K562 (cell line): ENCODE measurements at regions not wholly inside any gene's neighbourhood (a gene's known extent, or its start where the extent isn't known, plus 50 kb on each side); places are given as distances from the start of the nearest gene placed in this dataset.

Experiments used
- ATAC-seq: fragments of 200-7000 bp; cut with Tn5 transposase; 3 replicates; pipeline ENCODE4 v1.9.1; 2020; ENCODE audit warnings: moderate library complexity
- BruUV-seq: library from RNA; stranded (reverse); fragments of 400-500 nt; replicated peaks from 2 replicates; lab custom pipeline; 2021; lab: Mats Ljungman, UMichigan
- CTCF ChIA-PET: fragments of 300-600 bp; formaldehyde crosslinking; extraction: SDS; loops from one replicate; lab custom pipeline; 2021; ENCODE audit warnings: low intra/inter-chr PET ratio; lab: Yijun Ruan, JAX
- POLR2A ChIA-PET: fragments of 300-600, 350-650 bp; sonication (Branson Sonifier 250); formaldehyde crosslinking; extraction: SDS; loops from one replicate; lab custom pipeline; 2021; ENCODE audit warnings: antibody characterized with exemption, inconsistent platforms; lab: Yijun Ruan, JAX
- DNase-seq, 4 experiments: peaks; one replicate each; pipeline versions ENCODE4 v3.0.0 to v3.0.0-alpha.2; 2011 to 2018; ENCODE audit warnings: low spot score in 3 of 4, mixed read lengths in 3 of 4; ENCODE audit errors: extremely low read depth in 1 of 4
- FAIRE-seq: peaks from 2 replicates; lab custom pipeline; 2011; peaks lifted over from hg19 to GRCh38; lab: Jason Lieb, UNC
- H2AFZ ChIP-seq: 2 replicates; pipeline ENCODE4 v1.6.0; 2011; ENCODE audit warnings: low read depth, low read length, control low read depth, inconsistent platforms
- H3K27ac ChIP-seq: fragments of 200-600 bp; 3 replicates; pipeline ENCODE4 v1.8.0; 2011; ENCODE audit warnings: low read depth, mild to moderate bottlenecking, control low read depth, inconsistent platforms, low read length, moderate library complexity, mixed read lengths; ENCODE audit errors: extremely low read depth
- H3K27me3 ChIP-seq, 2 experiments: fragments of 300-600 bp in 1 of 2; 2 replicates in 1 of 2; 3 replicates in 1 of 2; pipeline versions ENCODE4 v1.6.0 to v1.8.0; 2011; ENCODE audit warnings: inconsistent platforms in 2 of 2, low read length in 2 of 2, mild to moderate bottlenecking in 1 of 2, mixed read lengths in 1 of 2, moderate library complexity in 1 of 2; ENCODE audit not compliant: control insufficient read depth in 2 of 2, insufficient read depth in 2 of 2
- H3K36me3 ChIP-seq: fragments of 300-600 bp; 3 replicates; pipeline ENCODE4 v1.8.0; 2011; ENCODE audit warnings: mild to moderate bottlenecking, low read length, inconsistent platforms; ENCODE audit not compliant: control insufficient read depth, insufficient read depth
- H3K4me1 ChIP-seq, 2 experiments: fragments of 200-600 bp in 1 of 2; replicated peaks in 1 of 2; 2 replicates in 1 of 2; 3 replicates in 1 of 2; pipeline versions ENCODE4 v1.5.1 to v1.8.0; 2011; ENCODE audit warnings: inconsistent platforms in 2 of 2, low read length in 2 of 2, mild to moderate bottlenecking in 1 of 2, mixed read lengths in 1 of 2, moderate library complexity in 1 of 2; ENCODE audit not compliant: control insufficient read depth in 2 of 2, insufficient read depth in 2 of 2
- H3K4me2 ChIP-seq: 2 replicates; pipeline ENCODE4 v1.6.1; 2011; ENCODE audit warnings: low read length, control low read depth, inconsistent platforms, mixed read lengths; ENCODE audit not compliant: insufficient read depth
- H3K4me3 ChIP-seq: fragments of 200-600 bp; sonication (generic), shearing (Covaris generic); 2 replicates; pipeline ENCODE4 v1.5.1; 2016; ENCODE audit warnings: control low read depth, inconsistent platforms
- H3K79me2 ChIP-seq: fragments of 200-600 bp; 3 replicates; pipeline ENCODE4 v1.8.0; 2011; ENCODE audit warnings: low read length, inconsistent platforms; ENCODE audit not compliant: control insufficient read depth, insufficient read depth
- H3K9ac ChIP-seq, 2 experiments: 2 replicates each; pipeline versions ENCODE4 v1.6.0 to v1.6.1; 2011; ENCODE audit warnings: low read depth in 2 of 2, low read length in 2 of 2, control low read depth in 1 of 2, inconsistent platforms in 1 of 2, mild to moderate bottlenecking in 1 of 2, mixed read lengths in 1 of 2; ENCODE audit not compliant: insufficient read depth in 1 of 2
- H3K9me1 ChIP-seq: one replicate; pipeline ENCODE4 v1.6.0; 2011; ENCODE audit warnings: inconsistent platforms, mild to moderate bottlenecking, low read length, moderate library complexity; ENCODE audit not compliant: control insufficient read depth, insufficient read depth
- H3K9me3 ChIP-seq: replicated peaks from 2 replicates; pipeline ENCODE4 v1.5.1; 2011; ENCODE audit warnings: low read depth, low read length, inconsistent platforms; ENCODE audit not compliant: control insufficient read depth, insufficient read depth
- H4K20me1 ChIP-seq: replicated peaks from 2 replicates; pipeline ENCODE4 v1.6.1; 2011; ENCODE audit warnings: low read length, inconsistent platforms, mixed read lengths; ENCODE audit not compliant: control insufficient read depth, insufficient read depth
- ADNP ChIP-seq: fragments of 200-800 bp; sonication (Bioruptor generic); IDR thresholded peaks from 2 replicates; pipeline ENCODE4 v1.6.1; 2016; ENCODE audit warnings: missing genetic modification characterization, missing compliant biosample characterization
- CBFA2T3 ChIP-seq: fragments of 450-650 bp; IDR thresholded peaks from 2 replicates; pipeline ENCODE4 v1.6.1; 2017
- CBX8 ChIP-seq: fragments of 200-600 bp; sonication (generic); IDR thresholded peaks from 2 replicates; pipeline ENCODE4 v1.6.1; 2012; ENCODE audit warnings: borderline replicate concordance, mixed run types, low read depth, mild to moderate bottlenecking, moderate library complexity, mixed read lengths, low read length, control low read depth, inconsistent platforms; ENCODE audit not compliant: poor library complexity, severe bottlenecking; ENCODE audit errors: extremely low read depth
- EP400 ChIP-seq: fragments of 450-650 bp; IDR thresholded peaks from 2 replicates; pipeline ENCODE4 v1.6.1; 2017; ENCODE audit warnings: antibody characterized with exemption, mild to moderate bottlenecking, moderate library complexity
- HCFC1 ChIP-seq: IDR thresholded peaks from 2 replicates; pipeline ENCODE4 v1.6.1; 2012; ENCODE audit warnings: low read depth, low read length, improper control_type of control experiment
- KAT2B ChIP-seq: IDR thresholded peaks from one replicate; pipeline ENCODE4 v1.6.1; 2012; ENCODE audit warnings: low read depth, mild to moderate bottlenecking, control low read depth, inconsistent platforms, low read length, moderate library complexity
- KAT7 ChIP-seq: sonication (generic); formaldehyde crosslinking; IDR thresholded peaks from 2 replicates; pipeline ENCODE4 v1.8.0; 2022; ENCODE audit warnings: missing genetic modification reagents, mild to moderate bottlenecking, borderline replicate concordance
- KDM1A ChIP-seq, 2 experiments: fragments of 450-650 bp; IDR thresholded peaks; 2 replicates each; pipeline ENCODE4 v1.6.1; 2016; ENCODE audit warnings: mild to moderate bottlenecking in 2 of 2
- POLR2B ChIP-seq: fragments of 450-650 bp; IDR thresholded peaks from 2 replicates; pipeline ENCODE4 v1.6.1; 2018; ENCODE audit warnings: low read depth; ENCODE audit not compliant: partially characterized antibody
- POLR2H ChIP-seq: IDR thresholded peaks from 2 replicates; pipeline ENCODE4 v1.6.1; 2016; ENCODE audit warnings: missing genetic modification characterization, low read depth, mild to moderate bottlenecking, control low read depth, missing compliant biosample characterization, moderate library complexity
- POU5F1 ChIP-seq: fragments of 150-350 bp; IDR thresholded peaks from 2 replicates; pipeline ENCODE4 v1.6.1; 2014; ENCODE audit warnings: borderline replicate concordance, low read length, low read depth, mild to moderate bottlenecking; ENCODE audit not compliant: partially characterized antibody
- RCOR1 ChIP-seq, 2 experiments: IDR thresholded peaks; 2 replicates each; pipeline ENCODE4 v1.6.1; 2012; ENCODE audit warnings: low read depth in 2 of 2, low read length in 2 of 2, borderline replicate concordance in 1 of 2, improper control_type of control experiment in 1 of 2
- STAT5A ChIP-seq: IDR thresholded peaks from 2 replicates; pipeline ENCODE4 v1.6.1; 2012; ENCODE audit warnings: low read length, inconsistent platforms, borderline replicate concordance
- TAF15 ChIP-seq: fragments of 200-400 bp; formaldehyde crosslinking; IDR thresholded peaks from 2 replicates; pipeline ENCODE4 v1.6.1; 2017; ENCODE audit warnings: mild to moderate bottlenecking, low read depth, low read length, moderate library complexity
- XRCC4 ChIP-seq: IDR thresholded peaks from one replicate; pipeline ENCODE4 v1.6.1; 2011; ENCODE audit not compliant: insufficient read depth, insufficient read length; ENCODE audit errors: extremely low read depth
- ZNF232 ChIP-seq: sonication (generic); formaldehyde crosslinking; IDR thresholded peaks from 2 replicates; pipeline ENCODE4 v1.8.0; 2022; ENCODE audit warnings: mild to moderate bottlenecking, missing genetic modification reagents
- ZNF780A ChIP-seq: fragments of 250-450 bp; sonication (Bioruptor Pico); IDR thresholded peaks from 2 replicates; pipeline ENCODE4 v1.5.0; 2021; ENCODE audit warnings: mild to moderate bottlenecking
- WGBS: fragments of 100-300 bp; shearing (Covaris generic); methylation state at CpG from one replicate; pipeline ENCODE4 v1.1.6; 2016; ENCODE audit warnings: low coverage, mixed read lengths; ENCODE audit not compliant: insufficient coverage; ENCODE audit errors: missing lambda C conversion rate; 5-methylcytosine and 5-hydroxymethylcytosine counted together
- in situ Hi-C: fragments of 300-500 bp; cut with MboI; formaldehyde crosslinking; loops from 4 replicates; pipeline ENCODE4 v1.15.0; 2018; ENCODE audit warnings: inconsistent platforms, mixed read lengths
- intact Hi-C: fragments of 100-400 bp; cut with micrococcal nuclease; formaldehyde crosslinking; loops from 2 replicates; pipeline ENCODE4 v1.14.2; 2022
- TF ChIP-seq, protein P1 (sequence below): fragments of 250-450 bp; sonication (Bioruptor Pico); IDR thresholded peaks from 2 replicates; pipeline ENCODE4 v1.4.0; 2020; ENCODE audit warnings: borderline replicate concordance

DNA sequence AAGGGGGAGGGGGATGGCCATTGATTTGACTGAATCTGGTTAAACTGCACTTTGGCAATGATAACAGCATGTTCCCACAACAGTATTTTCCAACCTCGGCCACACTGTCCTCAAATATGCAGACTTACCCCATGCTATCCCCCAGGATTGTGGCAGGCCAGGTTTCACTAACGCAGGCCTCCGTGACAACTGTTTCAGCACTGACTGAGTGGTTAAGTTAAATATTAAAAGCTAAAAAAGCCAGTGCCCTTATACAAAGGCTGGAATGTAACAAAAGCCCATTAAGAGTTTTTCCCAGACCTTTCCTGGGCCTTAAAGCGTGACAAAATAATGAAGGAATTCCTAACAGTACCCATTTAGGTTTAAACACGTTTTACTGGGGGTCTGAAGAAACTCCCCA lies 202.9 kb downstream of the USP25 start:
- Histone ChIP-seq H3K4me1 (no peaks in the 10 kb centered on the region), H3K9me3 (no peaks in the 10 kb centered on the region), H3K4me2 (no peak overlapping the region), H3K9ac (no peak overlapping the region), H4K20me1 (no peaks in the 10 kb centered on the region), H3K27ac (no peak overlapping the region), H3K79me2 (no peaks in the 10 kb centered on the region), H2AFZ (no peak overlapping the region), H3K4me3 (no peak overlapping the region), H3K9me1 (no peaks in the 10 kb centered on the region), H3K27me3 (no peaks in the 10 kb centered on the region), H3K36me3 (no peaks in the 10 kb centered on the region)
- DNase-seq (no peak), ATAC-seq (no peak), FAIRE-seq (no peak)
- intact Hi-C loops (no loop called here), in situ Hi-C loops (no loop called here)
- ChIA-PET POLR2A (no interaction called here), CTCF (no interaction called here)
- 6% methylated on average over 5 of the region's 5 CpGs for WGBS
- BruUV-seq, result no TSS peak
- no peak for TF ChIP-seq POU5F1
- no peak for TF ChIP-seq RCOR1 (IDR thresholded peaks at IDR 0.05; ENCODE audit: borderline replicate concordance in 1 of 2, low read depth in 2 of 2, low read length in 2 of 2)
- TF ChIP-seq CBX8, result no peak
- no peak for TF ChIP-seq KAT2B
- peak in 1 of 2 experiments; percentile 41; a peak in 1 of 4 replicates for TF ChIP-seq KDM1A (IDR thresholded peaks at IDR 0.05)
- no peak for TF ChIP-seq ZNF780A (CRISPR knock-in tag)

DNA sequence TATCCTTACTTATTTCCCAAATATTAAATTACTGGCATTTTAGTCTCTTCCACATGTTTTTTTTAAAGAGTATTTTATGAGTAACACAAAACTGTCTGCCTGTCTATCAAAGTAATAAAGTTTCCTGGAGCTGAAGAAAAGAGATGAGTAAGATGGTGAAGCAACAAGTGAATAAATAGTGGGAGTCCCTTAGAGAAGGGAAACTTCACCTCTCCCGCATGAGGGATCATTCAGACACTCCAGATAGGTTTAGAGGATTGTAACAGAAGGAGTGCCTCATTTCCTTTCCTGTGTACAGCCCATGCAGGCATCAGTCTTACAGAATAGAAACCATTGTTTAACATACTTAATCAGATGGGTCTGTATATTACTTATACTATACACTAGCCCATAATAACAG lies 205.7 kb downstream of the USP25 start:
- Histone ChIP-seq H3K79me2 (no peaks in the 10 kb centered on the region), H3K27me3 (no peaks in the 10 kb centered on the region), H2AFZ (no peak overlapping the region), H3K4me2 (no peak overlapping the region), H3K9me3 (no peaks in the 10 kb centered on the region), H3K9me1 (no peaks in the 10 kb centered on the region), H3K27ac (no peak overlapping the region), H3K36me3 (no peaks in the 10 kb centered on the region), H3K9ac (no peak overlapping the region), H4K20me1 (no peaks in the 10 kb centered on the region), H3K4me3 (no peak overlapping the region), H3K4me1 (no peaks in the 10 kb centered on the region)
- CTCF ChIA-PET, result no interaction called here
- BruUV-seq, result no TSS peak
- ATAC-seq, result no peak
- DNase-seq, result no peak
- 0% methylated on average over 1 of the region's 1 CpG for WGBS
- in situ Hi-C loops (no loop called here), intact Hi-C loops (no loop called here)
- no peak for FAIRE-seq
- POLR2A ChIA-PET, result interaction anchor here (0.5 kb wide), 1 partner anchor 392 kb away, joined by 4 read pairs; no protein-coding TSS in a partner anchor
- no peak for TF ChIP-seq ZNF232 (CRISPR knock-in tag)
- no peak for TF ChIP-seq ADNP (tag)
- TF ChIP-seq XRCC4, result no peak
- no peak for TF ChIP-seq POLR2B
- TF ChIP-seq POLR2H, result no peak
- no peak for TF ChIP-seq HCFC1
- no peak for TF ChIP-seq KAT7 (CRISPR knock-in tag)
- TF ChIP-seq, protein P1, sequence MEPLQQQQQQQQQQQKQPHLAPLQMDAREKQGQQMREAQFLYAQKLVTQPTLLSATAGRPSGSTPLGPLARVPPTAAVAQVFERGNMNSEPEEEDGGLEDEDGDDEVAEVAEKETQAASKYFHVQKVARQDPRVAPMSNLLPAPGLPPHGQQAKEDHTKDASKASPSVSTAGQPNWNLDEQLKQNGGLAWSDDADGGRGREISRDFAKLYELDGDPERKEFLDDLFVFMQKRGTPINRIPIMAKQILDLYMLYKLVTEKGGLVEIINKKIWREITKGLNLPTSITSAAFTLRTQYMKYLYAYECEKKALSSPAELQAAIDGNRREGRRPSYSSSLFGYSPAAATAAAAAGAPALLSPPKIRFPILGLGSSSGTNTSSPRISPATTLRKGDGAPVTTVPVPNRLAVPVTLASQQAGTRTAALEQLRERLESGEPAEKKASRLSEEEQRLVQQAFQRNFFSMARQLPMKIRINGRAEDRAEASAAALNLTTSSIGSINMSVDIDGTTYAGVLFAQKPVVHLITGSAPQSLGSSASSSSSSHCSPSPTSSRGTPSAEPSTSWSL (CRISPR knock-in tag), result no peak
- no peak for TF ChIP-seq EP400
- TF ChIP-seq STAT5A, result no peak
- TF ChIP-seq CBFA2T3, result no peak
- TF ChIP-seq TAF15, result no peak
